GM13976 (cell line): ENCODE measurements at regions not wholly inside any gene's neighbourhood (a gene's known extent, or its start where the extent isn't known, plus 50 kb on each side); places are given as distances from the start of the nearest gene placed in this dataset.

Experiments used
- DNase-seq: peaks from one replicate; pipeline ENCODE4 v3.0.0; 2012; ENCODE audit warnings: low spot score
- in situ Hi-C: fragments of 300-500 bp; cut with MboI; formaldehyde crosslinking; loops from one replicate; pipeline ENCODE4 v1.12.0; 2022; ENCODE audit warnings: low sequenced_read_pairs, mixed read lengths, inconsistent platforms; ENCODE audit not compliant: unreplicated experiment
- TF ChIP-seq, protein P1 (sequence below): IDR thresholded peaks from 2 replicates; pipeline ENCODE4 v1.5.1; 2012; ENCODE audit warnings: borderline replicate concordance, mild to moderate bottlenecking; ENCODE audit not compliant: insufficient read depth; ENCODE audit errors: extremely low read depth, missing control alignments, control extremely low read depth

- no peak for DNase-seq
- TF ChIP-seq, protein P1, sequence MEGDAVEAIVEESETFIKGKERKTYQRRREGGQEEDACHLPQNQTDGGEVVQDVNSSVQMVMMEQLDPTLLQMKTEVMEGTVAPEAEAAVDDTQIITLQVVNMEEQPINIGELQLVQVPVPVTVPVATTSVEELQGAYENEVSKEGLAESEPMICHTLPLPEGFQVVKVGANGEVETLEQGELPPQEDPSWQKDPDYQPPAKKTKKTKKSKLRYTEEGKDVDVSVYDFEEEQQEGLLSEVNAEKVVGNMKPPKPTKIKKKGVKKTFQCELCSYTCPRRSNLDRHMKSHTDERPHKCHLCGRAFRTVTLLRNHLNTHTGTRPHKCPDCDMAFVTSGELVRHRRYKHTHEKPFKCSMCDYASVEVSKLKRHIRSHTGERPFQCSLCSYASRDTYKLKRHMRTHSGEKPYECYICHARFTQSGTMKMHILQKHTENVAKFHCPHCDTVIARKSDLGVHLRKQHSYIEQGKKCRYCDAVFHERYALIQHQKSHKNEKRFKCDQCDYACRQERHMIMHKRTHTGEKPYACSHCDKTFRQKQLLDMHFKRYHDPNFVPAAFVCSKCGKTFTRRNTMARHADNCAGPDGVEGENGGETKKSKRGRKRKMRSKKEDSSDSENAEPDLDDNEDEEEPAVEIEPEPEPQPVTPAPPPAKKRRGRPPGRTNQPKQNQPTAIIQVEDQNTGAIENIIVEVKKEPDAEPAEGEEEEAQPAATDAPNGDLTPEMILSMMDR = no peak
- in situ Hi-C loops = no loop called here
Observed at GRCh38 chr1:34270181-34270580, 93.5 kb downstream of the C1orf94 start.

DNA sequence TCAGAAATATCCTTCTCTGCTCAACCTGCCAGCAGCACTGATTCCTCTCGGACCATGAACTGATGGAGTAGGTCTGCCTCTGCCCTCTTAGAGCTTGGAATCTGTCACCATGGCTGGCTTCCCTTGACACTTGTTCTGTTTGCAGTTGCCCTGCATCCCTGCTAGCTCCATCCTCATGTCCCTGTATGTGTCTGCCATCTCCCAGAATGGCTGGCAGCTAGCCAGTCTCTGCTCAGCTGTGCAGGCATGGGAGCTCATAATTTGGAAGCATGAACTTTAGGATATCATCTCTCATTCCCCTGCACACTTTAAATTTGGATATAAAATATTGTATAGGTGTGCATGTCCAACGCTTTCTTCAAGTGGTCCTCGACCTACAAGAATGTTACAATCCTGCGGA, 95.4 kb downstream of the C1orf94 start:
- in situ Hi-C loops = no loop called here
- no peak for DNase-seq
- TF ChIP-seq, protein P1 = no peak

GRCh38 chr1:34275150-34275549, 98.4 kb downstream of the C1orf94 start:
- in situ Hi-C loops = no loop called here
- TF ChIP-seq, protein P1 = no peak
- DNase-seq = no peak

- in situ Hi-C loops = no loop called here
- DNase-seq = no peak
- TF ChIP-seq, protein P1 = no peak
Observed at GRCh38 chr1:34276606-34277005, 99.9 kb downstream of the C1orf94 start.

DNA sequence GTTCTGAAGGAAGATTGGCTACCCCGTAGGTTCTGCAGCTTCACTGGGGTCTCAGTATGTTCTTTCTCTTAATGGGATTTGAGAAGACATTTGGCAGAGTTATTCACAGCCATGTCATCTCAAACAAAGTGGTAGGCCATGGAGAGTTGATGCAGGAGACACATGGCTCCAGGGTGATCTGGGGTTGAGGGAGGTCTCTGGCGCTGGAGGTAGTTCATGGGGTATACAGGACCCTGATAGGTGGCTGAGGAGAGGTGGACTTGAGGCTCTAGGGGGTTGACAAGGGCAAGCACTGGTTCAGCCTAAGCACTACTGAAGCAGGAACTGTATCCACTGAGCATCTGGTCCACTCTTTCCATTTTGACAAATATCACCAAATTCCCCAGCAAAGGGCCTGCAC, 100.4 kb downstream of the C1orf94 start:
- TF ChIP-seq, protein P1 = no peak
- DNase-seq = no peak
- in situ Hi-C loops = no loop called here

DNA sequence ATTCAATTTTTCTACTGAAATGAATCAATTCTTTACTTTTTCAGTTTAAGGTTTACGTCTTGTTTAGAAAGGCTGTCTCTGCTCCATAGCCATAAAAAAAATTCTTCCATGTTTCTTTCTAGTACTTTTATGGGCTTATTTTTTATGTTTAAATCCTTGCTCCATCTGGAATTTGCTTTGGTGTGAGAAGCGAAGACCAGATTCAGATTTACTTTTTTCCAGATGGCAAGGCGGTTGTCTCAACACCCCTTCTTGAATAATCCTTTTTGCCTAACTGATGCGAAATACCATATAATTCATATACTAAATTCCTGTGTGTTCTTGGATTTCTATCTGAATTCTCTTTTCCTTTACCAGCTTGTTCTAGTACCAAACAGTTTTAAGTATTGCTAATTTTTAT, 101.5 kb downstream of the C1orf94 start:
- TF ChIP-seq, protein P1 = no peak
- DNase-seq = no peak
- in situ Hi-C loops = no loop called here

- in situ Hi-C loops = no loop called here
- TF ChIP-seq, protein P1 = no peak
- DNase-seq = no peak
Observed at GRCh38 chr1:34279971-34280370, 103.3 kb downstream of the C1orf94 start.
